Activated T-cell treated with anti-CD3 and anti-CD28 coated beads, Interleukin-2, amount 50 U/mL, for 72 hours (primary cell): ENCODE measurements at regions not wholly inside any gene's neighbourhood (a gene's known extent, or its start where the extent isn't known, plus 50 kb on each side); places are given as distances from the start of the nearest gene placed in this dataset.
"Not testable (repeated sequence)": the region's sequence is repeated elsewhere in the genome, so short reads cannot be mapped to it uniquely, and the experiment has no call there.

Source experiments
- ATAC-seq, 2 donors: fragments of 150-1000 bp; cut with Tn5 transposase; replicated peaks in 1 of 2; 2 replicates each; pipeline ENCODE4 v1.10.0; 2021; ENCODE audit warnings: moderate library complexity in 2 of 2, mild to moderate bottlenecking in 1 of 2
- DNase-seq, 2 donors: peaks; one replicate each; pipeline ENCODE4 v3.0.0; 2021 to 2022; ENCODE audit warnings: mixed read lengths in 1 of 2
- H3K27ac Mint-ChIP-seq: one replicate; pipeline ENCODE4 v1.8.0; 2022; ENCODE audit warnings: mild to moderate bottlenecking, moderate library complexity, mixed read lengths
- H3K27me3 Mint-ChIP-seq: one replicate; pipeline ENCODE4 v1.8.0; 2022; ENCODE audit warnings: low read depth, mixed read lengths
- H3K36me3 Mint-ChIP-seq, 2 donors: one replicate each; pipeline ENCODE4 v1.8.0; 2022; ENCODE audit warnings: mixed read lengths in 2 of 2, mild to moderate bottlenecking in 1 of 2; ENCODE audit not compliant: insufficient read depth in 2 of 2
- H3K4me1 Mint-ChIP-seq: one replicate; pipeline ENCODE4 v1.8.0; 2022; ENCODE audit warnings: low read depth, mixed read lengths
- H3K4me3 Mint-ChIP-seq, 2 donors: one replicate each; pipeline ENCODE4 v1.8.0; 2022; ENCODE audit warnings: mild to moderate bottlenecking in 2 of 2, mixed read lengths in 2 of 2, moderate library complexity in 2 of 2
- H3K9me3 Mint-ChIP-seq, 2 donors: one replicate each; pipeline ENCODE4 v1.8.0; 2022; ENCODE audit warnings: mixed read lengths in 2 of 2

DNA sequence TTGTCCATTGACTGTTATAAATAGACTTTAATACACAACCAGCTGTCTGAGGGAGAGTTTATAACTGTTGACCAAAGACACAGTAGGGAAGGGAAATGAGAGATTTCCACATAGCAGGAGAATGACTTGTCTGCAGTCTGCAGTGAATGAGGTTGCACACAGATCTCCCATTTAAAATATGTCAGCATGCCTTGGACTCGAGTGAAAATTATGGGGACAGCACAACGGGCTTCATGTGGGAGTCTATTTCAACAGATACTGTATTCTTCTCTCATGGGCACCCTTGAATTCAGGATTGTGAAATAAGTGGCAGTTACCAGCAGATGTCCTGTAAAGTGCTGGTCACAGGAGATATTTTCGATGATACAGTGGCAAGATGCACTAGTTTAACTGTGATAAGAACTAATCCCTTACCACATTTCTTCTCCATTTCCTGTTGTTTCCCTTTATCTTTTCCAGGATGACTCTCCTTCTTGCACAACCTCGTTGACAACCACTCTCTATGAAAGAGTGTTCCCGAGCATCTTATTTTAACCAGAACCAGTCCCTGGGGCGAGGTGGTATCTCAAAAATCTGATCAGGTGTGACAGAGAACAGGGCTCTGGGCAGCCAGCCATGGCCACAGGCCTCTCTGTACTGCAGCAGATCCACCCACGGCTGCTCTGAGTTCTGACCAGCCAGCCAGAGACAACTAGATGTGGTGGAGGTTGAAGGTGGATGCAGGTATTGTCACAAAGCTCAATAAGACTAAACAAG, 51.5 kb upstream of the MAP3K1 start:
- no peak overlapping the region for H3K4me3 Mint-ChIP-seq
- no peak for ATAC-seq
- DNase-seq: no peak
- H3K36me3 Mint-ChIP-seq: no peaks in the 10 kb centered on the region
- no peak overlapping the region for H3K27ac Mint-ChIP-seq
- peaks cover 6% of the 10 kb centered on the region for H3K4me1 Mint-ChIP-seq
- H3K9me3 Mint-ChIP-seq: peaks cover 0 to 5% of the 10 kb centered on the region in 2 donors
- peaks cover 7% of the 10 kb centered on the region for H3K27me3 Mint-ChIP-seq

DNA sequence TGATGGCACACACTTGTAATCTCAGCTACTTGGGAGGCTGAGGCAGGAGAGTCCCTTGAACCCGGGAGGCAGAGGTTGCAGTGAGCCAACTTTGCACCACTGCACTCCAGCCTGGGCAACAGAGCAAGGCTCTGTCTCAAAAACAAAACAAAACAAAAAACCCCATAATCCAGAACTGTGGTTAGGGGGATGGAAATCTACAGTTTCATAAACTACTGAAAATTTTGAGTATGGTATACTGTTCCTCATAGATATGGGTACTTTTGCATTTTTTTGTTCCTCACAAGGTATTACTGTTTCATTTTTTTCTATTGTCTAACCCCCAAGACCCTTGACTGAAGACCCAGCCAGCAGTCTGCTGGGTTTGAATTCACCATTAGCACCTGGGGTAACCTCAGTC, 52.2 kb upstream of the MAP3K1 start:
- peaks cover 7% of the 10 kb centered on the region for H3K27me3 Mint-ChIP-seq
- no peak overlapping the region for H3K4me3 Mint-ChIP-seq
- no peaks in the 10 kb centered on the region for H3K36me3 Mint-ChIP-seq

DNA sequence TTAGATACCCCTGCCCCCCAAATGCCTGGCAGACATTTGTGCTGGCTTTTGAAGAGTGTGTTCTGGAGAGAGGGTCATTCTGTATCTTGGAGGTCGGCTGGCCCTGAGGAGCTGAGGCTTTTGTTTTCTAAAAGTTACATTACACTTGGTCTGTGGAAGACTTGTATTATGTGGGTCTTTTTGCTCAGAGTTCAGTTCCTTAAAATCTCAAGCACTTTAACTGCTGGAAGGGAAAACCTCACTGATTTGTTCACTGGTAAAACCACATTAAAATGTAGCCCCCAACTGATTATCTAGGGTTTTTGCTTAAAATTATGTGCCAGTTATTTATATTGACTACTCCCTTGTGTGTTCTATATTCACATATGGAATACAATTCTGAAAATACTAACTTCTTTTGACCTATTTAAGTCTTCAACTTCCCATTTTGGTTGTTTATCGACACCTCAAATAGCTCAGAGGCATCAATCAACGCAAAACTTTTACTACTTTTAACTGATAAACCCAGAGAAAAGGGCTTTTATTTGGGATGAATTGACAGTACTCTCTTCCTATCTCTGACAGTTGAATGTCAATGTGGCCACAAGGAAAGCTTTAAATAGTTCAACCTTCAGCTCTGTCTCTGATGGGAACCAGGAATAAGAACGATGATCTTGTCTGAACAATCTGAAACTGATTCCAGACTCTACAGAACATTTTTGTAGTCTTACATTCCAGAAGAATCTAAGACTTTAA, 54.0 kb upstream of the MAP3K1 start:
- H3K9me3 Mint-ChIP-seq: peaks cover 0 to 1% of the 10 kb centered on the region in 2 donors
- no peak for DNase-seq
- no peak overlapping the region for H3K4me3 Mint-ChIP-seq

More for the DNA sequence above, 52.2 kb upstream of the MAP3K1 start:
- Mint-ChIP-seq H3K4me1 (peaks cover 6% of the 10 kb centered on the region), H3K9me3 (peaks cover 0 to 5% of the 10 kb centered on the region in 2 donors), H3K27ac (no peak overlapping the region)
- ATAC-seq (no peak), DNase-seq (no peak)

DNA sequence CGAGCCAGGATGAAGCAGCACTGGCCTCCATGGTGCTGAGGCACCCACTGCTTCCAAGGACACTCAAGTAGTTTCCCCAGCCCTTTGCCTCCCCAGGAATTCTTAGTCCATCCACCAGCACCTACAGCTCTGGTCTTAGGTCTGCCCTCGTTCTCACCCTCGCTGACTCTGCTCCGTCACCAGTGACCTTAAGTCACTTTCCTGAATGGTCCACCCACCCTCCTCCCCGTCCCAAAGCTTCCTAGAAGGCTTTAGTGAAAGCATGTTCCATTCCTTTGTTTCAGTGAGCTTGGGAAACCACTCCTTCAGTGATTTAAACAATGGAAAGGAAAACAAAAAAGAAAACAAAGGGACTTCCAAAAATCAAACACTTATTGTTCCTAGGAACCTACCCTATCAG, 54.6 kb upstream of the MAP3K1 start:
- DNase-seq (no peak), ATAC-seq (no peak)
- Mint-ChIP-seq H3K27me3 (peaks cover 7% of the 10 kb centered on the region), H3K36me3 (no peaks in the 10 kb centered on the region), H3K9me3 (no peaks in the 10 kb centered on the region), H3K27ac (no peak overlapping the region), H3K4me3 (no peak overlapping the region), H3K4me1 (no peaks in the 10 kb centered on the region)

More for the DNA sequence above, 54.0 kb upstream of the MAP3K1 start:
- no peaks in the 10 kb centered on the region for H3K4me1 Mint-ChIP-seq
- no peaks in the 10 kb centered on the region for H3K36me3 Mint-ChIP-seq
- ATAC-seq: no peak
- no peak overlapping the region for H3K27ac Mint-ChIP-seq
- H3K27me3 Mint-ChIP-seq: peaks cover 7% of the 10 kb centered on the region

DNA sequence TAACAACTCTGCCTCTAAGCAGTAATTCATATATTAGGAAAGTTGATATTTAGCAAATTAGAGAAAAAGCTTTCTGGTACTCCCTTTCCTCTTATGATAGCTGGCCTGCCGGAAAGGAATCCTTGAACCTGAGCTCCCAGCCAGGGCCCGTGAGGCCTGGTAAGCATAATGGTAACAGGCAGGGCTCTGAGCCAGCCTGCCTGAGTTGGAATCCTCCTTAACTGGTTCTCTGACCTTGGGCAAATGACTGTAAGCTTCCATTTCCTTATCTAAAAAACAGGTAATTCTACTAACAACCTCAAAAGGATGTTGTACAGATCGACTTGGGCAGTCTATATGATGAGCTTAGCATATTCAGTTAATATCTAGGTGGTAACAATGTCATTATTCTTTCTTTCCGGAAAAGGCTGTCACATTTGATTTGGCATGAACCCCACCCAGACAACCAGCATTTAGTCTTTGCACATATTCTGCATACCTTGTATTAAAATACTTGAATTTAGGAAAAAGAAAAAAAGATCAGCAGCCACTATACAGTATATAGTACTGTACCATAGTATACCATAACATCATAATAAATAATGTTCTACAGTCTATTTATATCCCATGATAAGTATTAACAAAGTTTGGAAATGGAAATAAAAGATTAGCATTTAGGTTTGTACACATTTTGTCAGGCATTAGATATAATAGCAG, 55.7 kb upstream of the MAP3K1 start:
- Mint-ChIP-seq H3K27ac (no peak overlapping the region), H3K4me3 (no peak overlapping the region), H3K4me1 (no peaks in the 10 kb centered on the region), H3K36me3 (no peaks in the 10 kb centered on the region), H3K9me3 (no peaks in the 10 kb centered on the region), H3K27me3 (peaks cover 7% of the 10 kb centered on the region)
- DNase-seq: no peak
- no peak for ATAC-seq

DNA sequence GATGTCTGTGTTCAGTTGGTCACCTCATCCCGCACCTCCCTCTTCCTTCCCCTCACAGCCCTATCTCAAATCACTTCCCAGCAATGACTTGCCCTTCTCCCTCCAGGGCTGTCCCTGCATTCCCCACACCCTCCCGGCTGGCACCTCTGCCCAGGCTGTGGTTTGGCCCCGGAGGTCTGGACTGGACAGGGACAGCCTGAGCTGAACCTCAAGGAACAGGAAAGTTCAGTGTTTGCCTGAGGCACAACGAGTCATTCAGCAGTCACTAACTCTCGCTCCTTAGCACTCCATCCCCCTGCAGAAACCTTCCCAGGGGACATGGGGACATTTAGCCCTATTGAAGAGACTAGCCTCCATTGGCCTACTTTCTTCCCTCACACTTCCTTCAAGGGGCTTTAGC, 58.3 kb upstream of the MAP3K1 start:
- H3K36me3 Mint-ChIP-seq: no peaks in the 10 kb centered on the region
- peaks cover 7% of the 10 kb centered on the region for H3K27me3 Mint-ChIP-seq
- peaks cover 0 to 2% of the 10 kb centered on the region in 2 donors for H3K9me3 Mint-ChIP-seq
- no peak overlapping the region for H3K27ac Mint-ChIP-seq
- ATAC-seq (no peak), DNase-seq (no peak)
- H3K4me3 Mint-ChIP-seq: no peak overlapping the region
- H3K4me1 Mint-ChIP-seq: no peaks in the 10 kb centered on the region

DNA sequence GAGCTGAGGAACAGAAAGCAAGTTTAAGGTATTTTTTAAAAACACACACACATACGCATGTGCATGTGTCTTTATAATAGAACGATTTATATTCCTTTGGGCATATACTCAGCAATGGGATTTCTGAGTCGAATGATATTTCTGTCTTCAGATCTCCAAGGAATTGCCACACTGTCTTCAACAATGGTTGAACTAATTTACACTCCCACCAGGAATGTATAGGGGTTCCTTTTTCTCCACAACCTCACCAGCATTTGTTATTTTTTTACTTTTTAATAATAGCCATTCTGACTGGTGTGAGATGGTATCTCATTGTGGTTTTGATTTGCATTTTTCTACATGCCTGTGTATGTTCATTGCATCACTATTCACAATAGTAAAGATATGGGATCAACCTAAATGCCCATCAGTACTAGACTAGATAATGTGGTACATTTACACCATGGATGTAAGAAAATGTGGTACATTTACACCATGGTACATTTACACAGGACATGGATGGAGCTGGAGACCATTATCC, 60.3 kb upstream of the MAP3K1 start:
- Mint-ChIP-seq H3K27me3 (no peaks in the 10 kb centered on the region), H3K4me1 (no peaks in the 10 kb centered on the region), H3K27ac (no peak overlapping the region), H3K4me3 (no peak overlapping the region), H3K9me3 (peaks cover 0 to 4% of the 10 kb centered on the region in 2 donors), H3K36me3 (peaks cover 2 to 4% of the 10 kb centered on the region in 2 donors)
- no peak for ATAC-seq
- no peak for DNase-seq

DNA sequence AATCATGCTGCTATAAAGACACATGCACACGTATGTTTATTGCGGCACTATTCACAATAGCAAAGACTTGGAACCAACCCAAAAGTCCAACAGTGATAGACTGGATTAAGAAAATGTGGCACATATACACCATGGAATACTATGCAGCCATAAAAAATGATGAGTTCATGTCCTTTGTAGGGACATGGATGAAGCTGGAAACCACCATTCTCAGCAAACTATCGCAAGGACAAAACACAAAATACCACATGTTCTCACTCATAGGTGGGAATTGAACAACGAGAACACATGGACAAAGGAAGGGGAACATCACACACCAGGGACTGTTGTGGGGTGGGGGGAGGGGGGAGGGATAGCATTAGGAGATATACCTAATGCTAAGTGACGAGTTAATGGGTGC, 61.8 kb upstream of the MAP3K1 start:
- not testable (repeated sequence) for H3K4me1 Mint-ChIP-seq, DNase-seq, H3K27ac Mint-ChIP-seq, H3K4me3 Mint-ChIP-seq, H3K36me3 Mint-ChIP-seq, H3K27me3 Mint-ChIP-seq, ATAC-seq, H3K9me3 Mint-ChIP-seq

DNA sequence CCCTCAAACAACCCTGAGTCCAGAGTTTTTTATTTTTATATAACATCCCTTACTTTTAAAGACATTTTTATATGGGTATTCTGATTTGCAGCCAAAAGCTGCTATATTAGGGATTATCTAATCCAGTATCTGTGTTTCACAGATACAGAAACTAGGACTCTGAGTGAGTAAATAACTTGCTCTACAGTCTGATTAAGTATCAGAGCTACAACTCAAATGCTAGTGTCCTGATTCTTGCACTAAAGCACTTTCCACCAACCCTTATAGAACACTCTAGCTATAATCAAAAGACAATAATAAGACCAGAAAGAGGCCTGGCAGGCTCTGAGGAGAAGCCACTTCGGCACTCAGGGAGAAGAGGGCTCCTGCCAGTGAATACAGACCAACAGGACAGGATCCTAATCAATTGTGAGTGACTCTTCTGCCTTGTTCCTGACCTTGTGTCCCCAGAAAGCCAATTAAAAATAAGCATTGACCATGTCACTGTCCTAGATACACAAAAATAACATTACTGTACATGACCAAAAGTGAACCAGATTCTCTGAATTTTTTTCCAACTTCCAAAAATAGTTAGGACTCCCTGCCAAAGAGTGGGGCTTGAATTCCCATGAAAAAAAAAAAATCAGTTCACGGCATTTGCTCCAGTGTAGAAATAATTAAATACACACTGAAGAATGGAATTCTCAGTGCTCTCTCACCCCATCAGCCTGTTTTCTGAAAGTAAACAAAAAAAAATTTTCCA, 63.6 kb upstream of the MAP3K1 start:
- no peak for DNase-seq
- Mint-ChIP-seq H3K4me3 (no peak overlapping the region), H3K36me3 (peaks cover 2 to 4% of the 10 kb centered on the region in 2 donors), H3K4me1 (no peaks in the 10 kb centered on the region), H3K9me3 (peaks cover 0 to 4% of the 10 kb centered on the region in 2 donors), H3K27ac (no peak overlapping the region), H3K27me3 (no peaks in the 10 kb centered on the region)
- ATAC-seq: no peak

DNA sequence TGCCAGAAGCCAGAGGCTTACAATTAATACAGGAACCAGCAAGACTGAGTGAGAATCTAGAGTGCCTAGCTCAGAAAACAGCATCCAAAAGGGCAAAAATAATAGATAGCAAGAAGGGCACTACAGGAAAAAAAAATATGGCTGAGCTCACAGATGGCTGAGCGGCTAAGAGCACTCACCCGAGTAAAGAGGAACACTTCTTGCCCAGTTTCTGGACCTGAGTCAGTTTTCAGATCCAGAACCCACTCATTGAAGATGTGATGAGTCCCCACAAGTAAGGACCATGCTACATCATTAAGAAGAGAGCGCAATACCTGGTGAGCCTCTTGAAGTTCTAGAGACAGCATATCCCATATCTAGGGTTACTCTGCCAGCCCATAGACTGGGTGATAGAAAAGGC, 65.5 kb upstream of the MAP3K1 start:
- no peak for ATAC-seq
- Mint-ChIP-seq H3K9me3 (peaks cover 0 to 4% of the 10 kb centered on the region in 2 donors), H3K36me3 (peaks cover 2 to 4% of the 10 kb centered on the region in 2 donors)

DNA sequence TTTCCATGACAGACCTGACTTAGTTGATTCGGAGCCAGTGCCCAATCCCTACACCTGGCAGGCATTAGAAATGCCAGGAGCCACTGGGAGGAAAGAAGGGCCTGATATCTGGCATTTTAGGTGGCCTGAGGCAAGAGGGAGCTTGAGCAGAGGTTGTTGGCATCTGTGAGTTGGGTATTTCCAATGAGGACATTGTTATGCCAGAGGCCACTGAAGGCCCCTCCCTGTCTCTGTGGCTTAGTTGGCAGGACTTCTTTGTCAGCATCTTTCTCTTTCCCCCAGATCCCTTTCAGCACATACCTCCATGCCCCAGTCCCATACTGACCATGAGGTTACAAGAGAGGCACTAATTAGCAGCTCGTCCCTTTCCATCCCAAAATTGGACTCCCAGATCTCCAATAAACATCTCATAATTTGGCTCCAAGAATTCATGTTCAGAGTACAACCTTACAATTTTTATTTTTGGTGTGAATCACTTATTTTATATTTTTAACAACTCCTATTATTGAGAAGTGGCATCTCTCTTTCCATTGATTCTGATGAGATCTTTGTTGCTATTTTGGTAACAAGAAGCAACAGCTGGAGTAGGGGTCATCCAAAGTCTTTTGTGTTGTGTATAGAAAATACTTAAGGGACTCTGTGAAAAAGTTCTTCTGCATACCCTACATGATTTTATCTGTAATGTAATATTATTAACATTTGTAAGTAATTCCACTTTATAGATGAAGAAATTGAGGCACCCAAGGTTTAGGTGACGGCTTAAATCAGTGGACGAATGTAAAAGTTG, 68.6 kb upstream of the MAP3K1 start:
- H3K4me3 Mint-ChIP-seq: no peak overlapping the region
- peaks cover 2 to 4% of the 10 kb centered on the region in 2 donors for H3K36me3 Mint-ChIP-seq
- no peaks in the 10 kb centered on the region for H3K4me1 Mint-ChIP-seq
- no peak for DNase-seq
- no peak overlapping the region for H3K27ac Mint-ChIP-seq
- peaks cover 0 to 2% of the 10 kb centered on the region in 2 donors for H3K9me3 Mint-ChIP-seq
- no peak for ATAC-seq
- H3K27me3 Mint-ChIP-seq: no peaks in the 10 kb centered on the region

More for the DNA sequence above, 65.5 kb upstream of the MAP3K1 start:
- H3K27ac Mint-ChIP-seq: no peak overlapping the region
- H3K27me3 Mint-ChIP-seq: no peaks in the 10 kb centered on the region
- H3K4me1 Mint-ChIP-seq: no peaks in the 10 kb centered on the region
- H3K4me3 Mint-ChIP-seq: no peak overlapping the region
- DNase-seq: no peak

DNA sequence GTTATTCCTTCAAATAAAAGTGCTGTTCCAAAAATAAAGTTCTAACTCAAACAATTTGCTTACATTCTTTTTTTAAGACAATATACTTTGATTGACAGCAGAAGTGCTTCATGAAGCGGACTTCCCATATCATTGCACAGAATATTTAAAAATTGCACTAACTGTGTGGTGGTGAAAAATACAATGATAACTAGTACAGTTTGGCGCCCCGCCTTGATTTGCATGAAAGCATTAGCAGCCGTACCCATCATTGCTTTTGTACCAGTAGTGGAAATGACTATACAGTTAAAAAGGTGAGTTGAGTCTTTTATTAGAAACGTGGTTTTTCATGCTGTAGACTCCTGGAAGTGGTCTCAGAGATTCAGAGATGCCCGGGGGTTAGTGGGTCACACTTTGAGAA, 69.5 kb upstream of the MAP3K1 start:
- H3K36me3 Mint-ChIP-seq: peaks cover 0 to 2% of the 10 kb centered on the region in 2 donors
- H3K27ac Mint-ChIP-seq: no peak overlapping the region
- no peaks in the 10 kb centered on the region for H3K27me3 Mint-ChIP-seq
- ATAC-seq (no peak), DNase-seq (no peak)
- H3K4me3 Mint-ChIP-seq: no peak overlapping the region
- H3K9me3 Mint-ChIP-seq: no peaks in the 10 kb centered on the region
- H3K4me1 Mint-ChIP-seq: no peaks in the 10 kb centered on the region
